Naive thymus-derived CD8-positive, alpha-beta T cell (primary cell): ENCODE measurements at regions not wholly inside any gene's neighbourhood (a gene's known extent, or its start where the extent isn't known, plus 50 kb on each side); places are given as distances from the start of the nearest gene placed in this dataset.

Experiments
- ATAC-seq, 2 donors: fragments of 150-1000 bp; cut with Tn5 transposase in 1 of 2; sonication (Bioruptor Pico), chemical (Tn5 transposase) in 1 of 2; 1 replicate in 1 of 2; 2 replicates in 1 of 2; pipeline ENCODE4 v1.10.0; 2021; ENCODE audit warnings: mild to moderate bottlenecking in 2 of 2, moderate library complexity in 2 of 2
- POLR2A ChIA-PET: fragments of 350-600 bp; sonication (Branson Sonifier 250); formaldehyde crosslinking; loops from one replicate; lab custom pipeline; 2021; ENCODE audit warnings: antibody characterized with exemption; lab: Charles Lee
- DNase-seq, 10 donors: peaks; one replicate each; pipeline versions ENCODE4 v3.0.0 to v3.0.0-alpha.2; 2020 to 2022
- H3K27ac Mint-ChIP-seq, 10 donors: one replicate each; pipeline ENCODE4 v1.8.0; 2020 to 2022; ENCODE audit warnings: mild to moderate bottlenecking in 10 of 10, mixed read lengths in 10 of 10, moderate library complexity in 4 of 10, inconsistent platforms in 1 of 10
- H3K27me3 Mint-ChIP-seq, 5 donors: one replicate each; pipeline ENCODE4 v1.8.0; 2021 to 2022; ENCODE audit warnings: mixed read lengths in 5 of 5
- H3K36me3 Mint-ChIP-seq, 3 donors: one replicate each; pipeline ENCODE4 v1.8.0; 2020 to 2022; ENCODE audit warnings: mixed read lengths in 3 of 3, mild to moderate bottlenecking in 2 of 3, inconsistent platforms in 1 of 3
- H3K4me1 Mint-ChIP-seq, 4 donors: one replicate each; pipeline ENCODE4 v1.8.0; 2021 to 2022; ENCODE audit warnings: mixed read lengths in 4 of 4
- H3K4me3 Mint-ChIP-seq, 10 donors: one replicate each; pipeline ENCODE4 v1.8.0; 2020 to 2022; ENCODE audit warnings: mild to moderate bottlenecking in 10 of 10, mixed read lengths in 10 of 10, moderate library complexity in 6 of 10, inconsistent platforms in 1 of 10
- H3K9me3 Mint-ChIP-seq, 9 donors: one replicate each; pipeline ENCODE4 v1.8.0; 2020 to 2022; ENCODE audit warnings: mixed read lengths in 9 of 9, mild to moderate bottlenecking in 3 of 9, inconsistent platforms in 1 of 9, moderate library complexity in 1 of 9

DNA sequence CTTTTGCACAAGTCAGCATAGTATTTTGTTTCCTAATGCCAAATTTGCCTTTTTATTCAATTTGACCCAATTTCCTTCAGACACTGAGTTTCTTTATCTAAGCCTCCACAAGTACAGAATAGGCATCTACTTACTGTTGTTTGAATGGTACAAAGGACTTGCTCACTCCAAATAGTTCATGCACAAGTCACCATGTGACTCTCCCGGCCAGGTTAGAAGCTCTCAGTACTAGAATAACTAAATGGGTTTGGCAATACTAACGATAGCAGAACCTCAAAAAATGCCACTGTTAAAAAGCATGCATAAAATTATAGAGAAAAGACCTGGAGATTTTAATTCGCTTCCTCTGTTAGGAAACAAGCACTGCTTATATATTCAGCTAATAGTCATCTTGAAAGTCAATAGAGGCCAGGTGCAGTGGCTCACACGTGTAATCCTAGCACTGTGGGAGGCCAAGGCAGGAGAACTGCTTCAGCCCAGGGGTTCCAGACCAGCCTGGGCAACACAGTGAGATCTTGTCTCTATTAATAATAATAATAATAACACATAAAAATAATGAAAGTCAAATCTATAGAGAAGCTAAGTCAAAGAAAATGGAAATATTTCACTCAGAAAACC lies 335.8 kb upstream of the MBL2 start:
- Mint-ChIP-seq H3K9me3 (peaks cover 0 to 20% (median 8%) of the 10 kb centered on the region in 9 donors), H3K4me3 (no peak overlapping the region), H3K36me3 (peaks cover 0 to 4% (median 0%) of the 10 kb centered on the region in 3 donors), H3K4me1 (peaks cover 0 to 19% (median 0%) of the 10 kb centered on the region in 4 donors), H3K27ac (no peak overlapping the region), H3K27me3 (no peaks in the 10 kb centered on the region)
- POLR2A ChIA-PET, result no interaction called here
- no peak for DNase-seq
- no peak for ATAC-seq

DNA sequence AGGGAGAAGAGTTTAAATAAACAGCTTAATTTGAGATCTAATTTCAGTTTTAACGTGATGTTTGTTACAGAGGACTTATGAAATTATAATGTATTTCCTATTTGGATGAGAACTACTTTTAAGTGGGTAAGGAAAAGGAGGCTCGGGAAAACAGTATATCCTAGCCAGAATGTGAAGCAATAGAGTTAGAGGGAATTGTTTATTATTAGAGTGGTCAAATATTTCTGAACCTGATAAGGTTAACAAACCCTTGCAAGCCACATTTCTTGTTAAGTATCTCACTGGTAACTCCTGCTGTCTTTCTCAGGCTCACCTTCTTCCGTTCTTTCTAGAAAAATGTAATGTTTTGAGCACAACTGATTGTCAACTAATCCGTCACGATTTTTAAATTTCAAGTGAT lies 335.1 kb upstream of the MBL2 start:
- Mint-ChIP-seq H3K9me3 (peaks cover 0 to 19% (median 9%) of the 10 kb centered on the region in 9 donors), H3K27me3 (no peaks in the 10 kb centered on the region), H3K36me3 (peaks cover 0 to 4% (median 0%) of the 10 kb centered on the region in 3 donors), H3K27ac (no peak overlapping the region), H3K4me3 (no peak overlapping the region), H3K4me1 (peaks cover 0 to 19% (median 0%) of the 10 kb centered on the region in 4 donors)
- DNase-seq (no peak), ATAC-seq (no peak)
- POLR2A ChIA-PET, result no interaction called here

DNA sequence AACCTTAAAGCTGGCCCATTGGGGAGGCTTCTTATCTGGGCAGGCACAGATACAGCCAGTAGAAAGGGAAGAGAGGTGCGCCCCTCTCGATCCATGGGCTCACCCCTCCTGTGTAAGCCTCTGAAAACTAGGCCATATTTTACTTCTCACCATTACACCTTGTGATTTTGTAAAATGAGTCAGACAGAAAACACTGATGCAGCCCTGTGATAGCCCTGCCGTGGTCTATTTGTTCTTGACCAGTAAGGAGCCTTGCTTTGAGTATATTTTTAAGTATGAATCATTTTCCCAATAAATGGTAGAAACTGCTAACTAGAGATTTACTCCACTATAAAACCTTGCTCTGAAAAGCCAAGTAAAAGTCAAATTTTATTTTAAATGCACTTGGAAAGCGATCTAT lies 329.8 kb upstream of the MBL2 start:
- Mint-ChIP-seq H3K27me3 (no peaks in the 10 kb centered on the region), H3K27ac (no peak overlapping the region), H3K4me3 (no peak overlapping the region), H3K36me3 (no peaks in the 10 kb centered on the region), H3K9me3 (peaks cover 2 to 37% (median 12%) of the 10 kb centered on the region in 9 donors), H3K4me1 (no peaks in the 10 kb centered on the region)
- ATAC-seq (no peak), DNase-seq (no peak)
- POLR2A ChIA-PET, result no interaction called here

DNA sequence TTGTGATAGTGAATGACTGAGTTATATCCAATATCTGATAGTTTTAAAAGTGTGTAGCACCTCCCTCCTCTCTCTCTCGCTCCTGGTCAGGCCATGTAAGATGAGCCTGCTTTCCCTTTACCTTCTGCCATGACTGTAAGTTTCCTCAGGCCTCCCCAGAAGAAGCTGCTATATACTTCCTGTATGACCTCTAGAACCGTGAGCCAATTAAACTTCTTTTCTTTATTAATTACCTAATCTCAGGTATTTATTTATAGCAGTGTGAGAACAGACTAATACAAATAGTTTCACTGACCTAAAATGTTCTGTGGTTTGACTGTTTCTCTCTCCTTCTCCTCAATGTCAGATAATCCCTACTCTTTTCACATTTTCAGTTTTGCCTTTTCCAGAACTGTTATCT lies 321.3 kb upstream of the MBL2 start:
- POLR2A ChIA-PET, result no interaction called here
- no peak overlapping the region for H3K4me3 Mint-ChIP-seq
- no peak overlapping the region for H3K27ac Mint-ChIP-seq
- ATAC-seq (no peak), DNase-seq (no peak)
- H3K27me3 Mint-ChIP-seq, result no peaks in the 10 kb centered on the region
- peaks cover 0 to 11% (median 7%) of the 10 kb centered on the region in 9 donors for H3K9me3 Mint-ChIP-seq
- no peaks in the 10 kb centered on the region for H3K4me1 Mint-ChIP-seq
- no peaks in the 10 kb centered on the region for H3K36me3 Mint-ChIP-seq

DNA sequence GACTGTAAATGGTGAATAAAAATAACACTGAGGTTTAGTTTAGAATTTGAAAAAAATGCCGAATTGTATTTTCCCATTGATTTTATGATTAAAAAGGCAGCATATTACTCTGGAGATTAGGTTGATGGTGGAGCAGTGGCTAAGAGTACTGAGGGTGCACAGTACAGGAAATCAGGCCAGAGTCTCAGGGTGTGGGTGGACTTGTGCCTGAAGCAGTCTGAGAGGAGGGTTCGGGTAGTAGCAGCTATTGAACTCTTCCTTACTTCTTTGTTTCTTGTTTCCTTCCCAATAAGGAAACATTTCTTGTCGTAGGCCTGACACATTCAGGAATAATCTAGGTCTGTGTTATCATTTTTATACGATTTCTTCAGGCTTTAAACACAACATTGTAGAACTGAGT lies 319.0 kb upstream of the MBL2 start:
- no peak for DNase-seq
- no peaks in the 10 kb centered on the region for H3K27me3 Mint-ChIP-seq
- no peaks in the 10 kb centered on the region for H3K4me1 Mint-ChIP-seq
- no peak overlapping the region for H3K4me3 Mint-ChIP-seq
- H3K9me3 Mint-ChIP-seq, result peaks cover 0 to 13% (median 3%) of the 10 kb centered on the region in 9 donors
- ATAC-seq, result no peak
- no peak overlapping the region for H3K27ac Mint-ChIP-seq
- POLR2A ChIA-PET, result no interaction called here
- no peaks in the 10 kb centered on the region for H3K36me3 Mint-ChIP-seq

DNA sequence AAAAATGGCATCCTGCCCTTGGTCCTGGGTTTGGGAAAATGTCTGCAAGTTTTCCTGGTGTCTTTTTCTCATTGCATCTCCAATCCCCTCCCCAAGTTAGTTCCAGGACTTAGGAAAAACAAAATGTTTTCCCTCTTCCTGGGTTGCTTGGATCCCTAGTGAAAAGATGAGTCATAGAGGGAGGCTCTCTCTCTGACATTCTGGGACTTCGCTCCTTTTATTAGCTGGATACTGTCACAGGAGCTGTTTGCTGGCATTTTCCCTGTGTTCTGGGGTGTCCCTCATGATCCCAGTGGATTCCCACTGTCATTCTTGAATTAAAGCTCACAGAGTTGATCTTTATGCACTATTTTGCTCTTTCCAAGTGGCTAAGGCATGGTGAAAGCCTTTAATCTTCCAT lies 316.4 kb upstream of the MBL2 start:
- DNase-seq (no peak), ATAC-seq (no peak)
- Mint-ChIP-seq H3K27ac (no peak overlapping the region), H3K27me3 (no peaks in the 10 kb centered on the region), H3K4me1 (no peaks in the 10 kb centered on the region), H3K4me3 (no peak overlapping the region), H3K9me3 (peaks cover 0 to 26% (median 19%) of the 10 kb centered on the region in 9 donors), H3K36me3 (no peaks in the 10 kb centered on the region)
- POLR2A ChIA-PET, result no interaction called here

DNA sequence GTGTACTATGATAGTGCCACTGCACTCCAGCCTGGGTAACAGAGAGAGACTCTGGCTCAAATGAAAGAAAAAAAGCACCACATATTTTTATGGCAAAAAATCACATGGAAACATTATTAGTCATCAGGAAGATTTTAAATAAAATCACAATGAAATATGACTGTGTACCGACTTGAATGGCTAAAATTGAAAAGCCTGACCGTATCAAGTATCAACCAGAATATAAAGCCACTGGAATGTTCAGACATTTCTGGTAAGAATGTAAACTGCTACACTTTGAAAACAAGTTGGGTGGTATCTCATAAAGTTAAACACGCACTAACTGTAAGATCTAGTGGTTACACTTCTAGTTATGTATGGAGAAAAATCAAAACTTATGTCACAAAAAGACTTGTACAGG lies 306.7 kb upstream of the MBL2 start:
- Mint-ChIP-seq H3K27ac (no peak overlapping the region), H3K9me3 (peaks cover 0 to 27% (median 4%) of the 10 kb centered on the region in 9 donors), H3K27me3 (no peaks in the 10 kb centered on the region), H3K4me1 (no peaks in the 10 kb centered on the region), H3K36me3 (no peaks in the 10 kb centered on the region), H3K4me3 (no peak overlapping the region)
- DNase-seq (no peak), ATAC-seq (no peak)
- POLR2A ChIA-PET, result no interaction called here

DNA sequence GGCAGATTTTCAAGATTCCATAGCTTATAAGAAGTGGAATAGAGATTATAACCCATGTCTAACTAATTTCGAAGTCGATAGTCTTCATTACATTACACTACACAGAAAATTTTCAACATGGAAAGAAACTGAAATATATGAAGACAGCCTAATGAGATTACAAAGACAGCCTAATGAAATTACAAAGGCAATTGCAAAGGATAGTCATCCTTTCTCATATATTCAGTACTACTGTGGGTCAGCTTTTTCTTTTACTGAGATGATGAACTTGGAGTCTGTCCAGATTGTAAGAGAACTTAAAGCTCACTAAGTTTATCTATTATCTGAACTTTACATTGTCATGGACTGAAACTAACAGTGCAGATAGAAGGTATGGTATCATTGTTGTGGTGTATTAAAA lies 304.4 kb upstream of the MBL2 start:
- Mint-ChIP-seq H3K27me3 (no peaks in the 10 kb centered on the region), H3K4me3 (no peak overlapping the region), H3K4me1 (no peaks in the 10 kb centered on the region), H3K27ac (no peak overlapping the region), H3K9me3 (peaks cover 0 to 15% (median 4%) of the 10 kb centered on the region in 9 donors), H3K36me3 (no peaks in the 10 kb centered on the region)
- ATAC-seq (no peak), DNase-seq (no peak)
- POLR2A ChIA-PET, result no interaction called here

DNA sequence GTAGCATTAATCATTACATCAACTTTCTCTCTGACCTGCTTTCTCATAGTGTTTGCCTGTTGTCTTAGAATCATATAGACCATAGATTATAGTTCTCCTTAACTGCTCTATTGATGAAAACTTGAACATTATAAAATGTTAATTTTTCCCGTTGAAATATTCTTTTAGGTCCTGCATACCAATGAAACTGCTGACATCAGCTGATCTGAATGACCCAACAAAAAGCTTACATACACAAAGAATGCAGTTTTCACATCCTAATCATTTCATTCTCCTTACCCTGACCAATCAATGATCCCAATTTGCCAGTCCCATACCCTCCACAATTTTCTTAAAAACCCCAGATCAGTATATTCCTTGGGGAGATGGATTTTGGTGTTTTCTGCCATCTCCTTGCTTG lies 302.9 kb upstream of the MBL2 start:
- Mint-ChIP-seq H3K4me1 (no peaks in the 10 kb centered on the region), H3K27me3 (peaks cover 0 to 4% (median 0%) of the 10 kb centered on the region in 5 donors), H3K9me3 (peaks cover 0 to 15% (median 0%) of the 10 kb centered on the region in 9 donors), H3K27ac (no peak overlapping the region), H3K4me3 (no peak overlapping the region), H3K36me3 (no peaks in the 10 kb centered on the region)
- no peak for DNase-seq
- no peak for ATAC-seq
- POLR2A ChIA-PET, result no interaction called here

DNA sequence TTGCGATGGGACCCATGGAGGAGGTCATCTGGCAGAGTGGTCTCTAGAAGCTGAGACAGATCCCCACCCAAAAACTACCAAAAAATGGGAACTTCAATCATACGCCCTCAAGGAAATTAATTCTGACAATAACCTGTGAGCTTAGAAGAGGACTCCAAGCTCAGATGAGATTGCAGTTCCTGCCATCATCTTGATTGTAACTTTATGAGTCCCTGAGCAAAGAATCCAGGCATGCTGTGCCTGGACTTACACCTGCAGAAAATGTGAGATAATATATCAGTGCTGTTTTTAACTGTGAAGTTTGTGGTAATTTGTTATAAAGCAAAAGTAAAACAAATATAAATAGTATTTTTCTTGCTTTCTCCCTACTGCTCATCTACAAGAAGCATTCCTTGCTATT lies 299.6 kb upstream of the MBL2 start:
- Mint-ChIP-seq H3K36me3 (no peaks in the 10 kb centered on the region), H3K27ac (no peak overlapping the region), H3K27me3 (peaks cover 0 to 4% (median 0%) of the 10 kb centered on the region in 5 donors), H3K4me1 (no peaks in the 10 kb centered on the region), H3K4me3 (no peak overlapping the region), H3K9me3 (peaks cover 0 to 15% (median 3%) of the 10 kb centered on the region in 9 donors)
- POLR2A ChIA-PET, result no interaction called here
- ATAC-seq, result no peak
- no peak for DNase-seq

DNA sequence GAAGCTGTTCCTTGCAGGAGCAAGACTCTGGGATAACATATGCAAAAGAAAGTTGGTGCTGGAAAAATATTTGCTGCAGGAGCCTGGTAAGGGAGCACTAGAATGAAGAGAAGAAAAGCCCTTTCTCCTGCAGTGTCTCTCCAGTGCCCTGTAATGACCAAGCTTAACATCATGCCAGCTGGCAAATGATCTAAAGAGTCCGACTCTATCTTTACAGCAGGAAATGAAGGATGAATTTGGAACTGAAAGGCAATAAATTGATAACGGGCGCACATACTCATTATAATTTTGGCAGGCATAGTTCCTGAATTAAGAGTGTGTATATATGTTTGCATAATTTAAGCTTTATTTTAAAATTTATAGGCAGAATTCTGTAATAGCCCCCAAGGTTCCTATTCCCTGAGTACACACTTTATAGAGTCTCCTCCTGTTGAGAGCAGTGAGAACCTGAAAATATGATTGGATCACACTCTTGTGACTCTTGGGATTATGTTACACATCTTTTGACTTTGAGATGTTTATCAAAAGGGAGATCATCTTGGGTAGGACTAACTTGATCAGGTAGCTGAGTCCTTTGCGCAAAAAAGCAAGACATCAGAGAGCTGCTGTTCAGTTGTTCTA lies 299.0 kb upstream of the MBL2 start:
- H3K27ac Mint-ChIP-seq, result no peak overlapping the region
- no peaks in the 10 kb centered on the region for H3K4me1 Mint-ChIP-seq
- no peak overlapping the region for H3K4me3 Mint-ChIP-seq
- POLR2A ChIA-PET, result no interaction called here
- no peak for DNase-seq
- no peaks in the 10 kb centered on the region for H3K36me3 Mint-ChIP-seq
- H3K27me3 Mint-ChIP-seq, result peaks cover 0 to 4% (median 0%) of the 10 kb centered on the region in 5 donors
- H3K9me3 Mint-ChIP-seq, result peaks cover 0 to 15% (median 3%) of the 10 kb centered on the region in 9 donors
- no peak for ATAC-seq

DNA sequence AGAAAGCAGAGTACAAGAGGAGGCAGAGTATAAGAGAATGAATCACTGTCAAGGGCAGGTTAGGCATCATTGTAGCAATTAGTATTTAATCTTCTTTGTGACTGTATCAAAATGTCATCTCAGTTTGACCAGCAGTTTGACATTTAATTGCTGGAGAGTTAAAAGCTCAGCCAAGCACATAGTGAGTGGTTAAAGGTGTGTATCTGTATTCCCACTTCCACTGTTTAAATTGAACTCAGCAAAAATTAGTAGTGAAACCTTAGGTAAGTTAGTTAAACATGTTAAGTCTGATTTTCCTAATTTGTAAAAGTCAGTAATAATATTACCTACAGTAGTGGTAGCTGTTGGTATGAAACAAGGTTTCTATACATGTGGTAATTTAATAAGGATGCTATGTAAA lies 296.4 kb upstream of the MBL2 start:
- Mint-ChIP-seq H3K9me3 (peaks cover 0 to 8% (median 3%) of the 10 kb centered on the region in 9 donors), H3K27me3 (peaks cover 0 to 4% (median 0%) of the 10 kb centered on the region in 5 donors), H3K4me3 (no peak overlapping the region), H3K4me1 (no peaks in the 10 kb centered on the region), H3K36me3 (no peaks in the 10 kb centered on the region), H3K27ac (no peak overlapping the region)
- DNase-seq, result no peak
- POLR2A ChIA-PET, result no interaction called here
- no peak for ATAC-seq

DNA sequence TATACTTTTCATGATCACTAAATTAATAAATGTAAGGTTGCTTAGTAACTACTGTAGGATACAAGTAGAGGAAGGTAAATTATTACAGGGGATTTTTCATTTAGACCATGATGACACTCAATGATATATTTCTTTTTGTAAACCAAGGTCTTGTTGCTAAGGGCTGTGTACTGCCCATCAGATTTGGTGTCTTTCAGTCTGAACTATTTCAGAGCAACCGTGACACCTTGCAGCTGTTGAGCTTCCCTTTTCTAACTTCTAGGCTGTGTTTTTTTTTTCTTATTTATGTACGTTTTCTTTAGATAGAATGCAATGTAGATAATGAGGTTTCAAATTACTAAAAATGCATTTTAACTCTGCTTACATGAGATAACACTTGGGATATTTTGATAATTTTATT lies 292.0 kb upstream of the MBL2 start:
- Mint-ChIP-seq H3K9me3 (peaks cover 4 to 17% (median 11%) of the 10 kb centered on the region in 9 donors), H3K27me3 (no peaks in the 10 kb centered on the region), H3K36me3 (no peaks in the 10 kb centered on the region), H3K27ac (no peak overlapping the region), H3K4me3 (no peak overlapping the region), H3K4me1 (no peaks in the 10 kb centered on the region)
- DNase-seq, result no peak
- POLR2A ChIA-PET, result no interaction called here
- no peak for ATAC-seq

DNA sequence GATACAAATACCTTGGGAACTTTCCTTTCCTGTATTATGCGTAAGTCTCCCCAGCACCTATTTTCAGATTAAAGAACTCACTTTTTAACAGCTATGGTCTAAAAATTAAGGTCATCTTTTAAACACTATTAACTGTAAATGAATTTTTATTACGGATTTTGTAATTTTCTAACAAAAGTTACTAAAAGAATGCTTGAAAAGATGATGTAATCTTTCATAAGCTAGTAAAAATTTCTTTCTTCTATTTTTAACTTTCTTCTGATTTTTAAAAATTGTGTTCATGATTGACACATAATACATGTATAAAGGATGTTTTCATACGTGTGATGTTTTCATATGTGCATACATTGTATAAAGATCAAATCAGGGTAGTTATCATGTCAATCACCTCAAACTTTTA lies 291.2 kb upstream of the MBL2 start:
- Mint-ChIP-seq H3K27me3 (no peaks in the 10 kb centered on the region), H3K4me3 (no peak overlapping the region), H3K4me1 (no peaks in the 10 kb centered on the region), H3K36me3 (no peaks in the 10 kb centered on the region), H3K27ac (no peak overlapping the region), H3K9me3 (peaks cover 5 to 17% (median 11%) of the 10 kb centered on the region in 9 donors)
- ATAC-seq (no peak), DNase-seq (no peak)
- POLR2A ChIA-PET, result no interaction called here
